ENCODE measurements at regions not wholly inside any gene's neighbourhood (a gene's known extent, or its start where the extent isn't known, plus 50 kb on each side); places are given as distances from the start of the nearest gene placed in this dataset.

DNA sequence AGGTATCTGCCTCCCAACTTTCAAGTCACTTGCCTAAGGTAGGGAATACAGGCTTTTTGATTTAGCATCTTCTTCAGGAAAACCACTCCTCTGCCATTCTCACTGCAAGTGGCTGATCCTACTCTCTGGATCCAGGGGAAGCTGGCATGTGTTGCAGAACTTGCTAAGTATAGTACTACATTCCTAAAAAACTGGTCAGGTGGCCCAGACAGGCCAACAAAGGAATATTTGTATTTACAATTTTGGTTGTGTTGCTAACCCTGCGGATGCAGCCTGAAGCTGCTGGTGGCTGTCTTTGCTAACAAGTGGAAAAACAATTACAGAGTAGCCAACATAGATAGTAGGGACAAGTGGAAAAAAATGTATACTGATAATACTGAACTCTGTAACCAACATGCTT, 222.5 kb upstream of the STARD13 start:
- TF ChIP-seq POLR2A (IDR thresholded peaks at IDR 0.05; ENCODE audit: low read depth, low read length) (no peak), RFX5 (IDR thresholded peaks at IDR 0.05; ENCODE audit: low read depth, low read length) (no peak), MXI1 (IDR thresholded peaks at IDR 0.05; ENCODE audit: borderline replicate concordance, low read depth, low read length) (no peak), RCOR1 (IDR thresholded peaks at IDR 0.05; ENCODE audit: insufficient replicate concordance, low read length) (no peak), CEBPB (IDR thresholded peaks at IDR 0.05; ENCODE audit: low read depth, low read length) (no peak), SMC3 (IDR thresholded peaks at IDR 0.05; ENCODE audit: low read depth, low read length) (no peak)
- TF ChIP-seq, protein P1, sequence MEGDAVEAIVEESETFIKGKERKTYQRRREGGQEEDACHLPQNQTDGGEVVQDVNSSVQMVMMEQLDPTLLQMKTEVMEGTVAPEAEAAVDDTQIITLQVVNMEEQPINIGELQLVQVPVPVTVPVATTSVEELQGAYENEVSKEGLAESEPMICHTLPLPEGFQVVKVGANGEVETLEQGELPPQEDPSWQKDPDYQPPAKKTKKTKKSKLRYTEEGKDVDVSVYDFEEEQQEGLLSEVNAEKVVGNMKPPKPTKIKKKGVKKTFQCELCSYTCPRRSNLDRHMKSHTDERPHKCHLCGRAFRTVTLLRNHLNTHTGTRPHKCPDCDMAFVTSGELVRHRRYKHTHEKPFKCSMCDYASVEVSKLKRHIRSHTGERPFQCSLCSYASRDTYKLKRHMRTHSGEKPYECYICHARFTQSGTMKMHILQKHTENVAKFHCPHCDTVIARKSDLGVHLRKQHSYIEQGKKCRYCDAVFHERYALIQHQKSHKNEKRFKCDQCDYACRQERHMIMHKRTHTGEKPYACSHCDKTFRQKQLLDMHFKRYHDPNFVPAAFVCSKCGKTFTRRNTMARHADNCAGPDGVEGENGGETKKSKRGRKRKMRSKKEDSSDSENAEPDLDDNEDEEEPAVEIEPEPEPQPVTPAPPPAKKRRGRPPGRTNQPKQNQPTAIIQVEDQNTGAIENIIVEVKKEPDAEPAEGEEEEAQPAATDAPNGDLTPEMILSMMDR (conservative IDR thresholded peaks at IDR 0.05; ENCODE audit: low read depth, low read length) = no peak

All from IMR-90 (cell line).